Type B pancreatic cell (in vitro differentiated cells): ENCODE measurements at regions not wholly inside any gene's neighbourhood (a gene's known extent, or its start where the extent isn't known, plus 50 kb on each side); places are given as distances from the start of the nearest gene placed in this dataset.

Experiments used
- DNase-seq: peaks from one replicate; pipeline ENCODE4 v3.0.0; 2021; ENCODE audit warnings: mixed read lengths; ENCODE audit not compliant: unreplicated experiment; ENCODE audit errors: extremely low spot score
- H3K27ac Mint-ChIP-seq: 2 replicates; pipeline ENCODE4 v1.8.0; 2021; ENCODE audit warnings: mild to moderate bottlenecking, mixed read lengths
- H3K27me3 Mint-ChIP-seq: 2 replicates; pipeline ENCODE4 v1.8.0; 2021; ENCODE audit warnings: mixed read lengths
- H3K36me3 Mint-ChIP-seq: 2 replicates; pipeline ENCODE4 v1.8.0; 2021; ENCODE audit warnings: mixed read lengths
- H3K4me1 Mint-ChIP-seq: one replicate; pipeline ENCODE4 v1.8.0; 2021; ENCODE audit warnings: mixed read lengths; ENCODE audit not compliant: unreplicated experiment
- H3K4me3 Mint-ChIP-seq: 2 replicates; pipeline ENCODE4 v1.8.0; 2021; ENCODE audit warnings: mild to moderate bottlenecking, mixed read lengths
- H3K9me3 Mint-ChIP-seq: 2 replicates; pipeline ENCODE4 v1.8.0; 2021; ENCODE audit warnings: mixed read lengths
- CTCF ChIP-seq: fragments of 200-600 bp; sonication (generic); conservative IDR thresholded peaks from 2 replicates; pipeline ENCODE4 v1.5.0; 2021; ENCODE audit warnings: antibody characterized with exemption, mild to moderate bottlenecking

- Mint-ChIP-seq H3K27ac (no peak overlapping the region), H3K4me1 (peaks cover 19% of the 10 kb centered on the region), H3K27me3 (peaks cover 5% of the 10 kb centered on the region), H3K9me3 (peaks cover 16% of the 10 kb centered on the region), H3K36me3 (no peaks in the 10 kb centered on the region), H3K4me3 (no peak overlapping the region)
- no peak for TF ChIP-seq CTCF
- DNase-seq, result no peak
Measured at GRCh38 chr9:81459591-81459990, 229.8 kb downstream of the TLE1 start.

GRCh38 chr9:81456431-81457006 is 232.8 kb downstream of the TLE1 start:
- Mint-ChIP-seq H3K27me3 (peaks cover 7% of the 10 kb centered on the region), H3K27ac (no peak overlapping the region), H3K9me3 (peaks cover 16% of the 10 kb centered on the region), H3K4me3 (no peak overlapping the region), H3K4me1 (peaks cover 19% of the 10 kb centered on the region), H3K36me3 (no peaks in the 10 kb centered on the region)
- DNase-seq, result no peak
- no peak for TF ChIP-seq CTCF

- TF ChIP-seq CTCF, result no peak
- no peak for DNase-seq
- peaks cover 7% of the 10 kb centered on the region for H3K27me3 Mint-ChIP-seq
- H3K4me3 Mint-ChIP-seq, result no peak overlapping the region
- H3K27ac Mint-ChIP-seq, result no peak overlapping the region
- H3K9me3 Mint-ChIP-seq, result peaks cover 16% of the 10 kb centered on the region
- H3K4me1 Mint-ChIP-seq, result peaks cover 10% of the 10 kb centered on the region
- no peaks in the 10 kb centered on the region for H3K36me3 Mint-ChIP-seq
Measured at GRCh38 chr9:81455462-81456219, 233.7 kb downstream of the TLE1 start.

- Mint-ChIP-seq H3K27me3 (no peaks in the 10 kb centered on the region), H3K4me1 (no peaks in the 10 kb centered on the region), H3K9me3 (peaks cover 18% of the 10 kb centered on the region), H3K4me3 (no peak overlapping the region), H3K27ac (no peak overlapping the region), H3K36me3 (no peaks in the 10 kb centered on the region)
- no peak for TF ChIP-seq CTCF
- no peak for DNase-seq
Measured at GRCh38 chr9:81445331-81445921, 243.9 kb downstream of the TLE1 start.

GRCh38 chr9:81431641-81432040 is 257.7 kb downstream of the TLE1 start:
- H3K4me1 Mint-ChIP-seq, result no peaks in the 10 kb centered on the region
- H3K27me3 Mint-ChIP-seq, result no peaks in the 10 kb centered on the region
- H3K4me3 Mint-ChIP-seq, result no peak overlapping the region
- H3K9me3 Mint-ChIP-seq, result peaks cover 9% of the 10 kb centered on the region
- peaks cover 5% of the 10 kb centered on the region for H3K36me3 Mint-ChIP-seq
- TF ChIP-seq CTCF, result no peak
- no peak for DNase-seq
- H3K27ac Mint-ChIP-seq, result no peak overlapping the region
